Inflammatory macrophage (primary cell): ENCODE measurements at regions not wholly inside any gene's neighbourhood (a gene's known extent, or its start where the extent isn't known, plus 50 kb on each side); places are given as distances from the start of the nearest gene placed in this dataset.

ENCODE experiments used
- DNase-seq, 2 donors: peaks; one replicate each; pipeline ENCODE4 v3.0.0-alpha.2; 2020 to 2022

DNA sequence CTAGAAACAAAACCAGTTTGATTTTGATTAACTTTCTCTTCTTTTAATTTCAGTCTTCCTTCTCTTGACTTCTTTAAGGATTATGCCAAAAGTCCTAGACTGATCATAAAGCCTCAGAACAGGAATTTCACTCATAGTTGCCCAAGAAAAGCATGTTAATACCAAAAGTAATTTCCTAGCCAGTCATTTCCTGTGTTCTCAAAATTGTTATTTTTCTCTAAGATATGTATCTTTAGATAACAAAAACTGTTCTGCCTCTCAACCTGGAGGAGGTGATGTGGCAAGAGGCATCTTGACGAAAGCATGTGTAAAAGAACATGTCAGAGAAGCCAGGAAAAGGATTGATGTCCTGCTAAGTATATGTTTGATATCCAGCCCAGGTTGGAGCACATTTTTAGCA lies 78.0 kb upstream of the IPO9 start:
- DNase-seq = no peak

DNA sequence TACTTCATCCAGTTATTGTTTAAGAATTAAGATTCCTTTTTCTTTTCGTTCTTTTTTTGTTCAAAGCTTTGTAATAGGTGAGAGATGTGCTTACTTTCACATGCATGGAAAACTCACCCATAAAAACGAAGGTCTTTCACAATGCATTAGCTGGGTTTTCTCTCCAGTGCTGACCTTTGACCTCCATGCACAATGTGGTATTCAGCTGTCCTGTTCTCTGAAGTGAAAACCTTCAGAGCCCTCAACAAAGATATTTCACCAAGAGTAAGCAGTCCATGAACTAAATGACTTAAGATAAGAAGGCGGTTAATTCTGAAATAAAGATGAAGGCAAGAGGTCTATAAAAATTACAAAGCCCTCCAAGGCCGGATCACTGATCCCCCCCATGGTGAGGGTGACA lies 77.1 kb upstream of the IPO9 start:
- no peak for DNase-seq

DNA sequence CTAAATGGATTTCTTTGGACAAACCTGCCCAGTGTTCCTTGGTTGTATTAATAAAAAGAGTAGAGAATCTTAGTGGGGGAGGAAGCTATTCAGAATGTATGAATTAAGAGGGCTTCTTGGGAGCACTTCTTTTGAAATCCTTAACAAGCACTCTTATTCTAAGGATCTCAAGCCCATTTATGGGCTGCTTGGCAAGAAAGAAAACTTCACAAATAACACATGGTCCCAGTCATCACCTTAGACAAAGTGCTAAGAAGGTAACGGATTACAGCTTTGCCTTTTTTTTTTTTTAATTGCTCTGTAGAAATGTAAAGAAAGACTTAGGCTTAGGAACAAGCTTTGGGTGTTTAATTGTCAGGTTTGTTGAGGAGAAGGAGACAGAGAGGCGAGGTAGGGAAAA lies 76.6 kb upstream of the IPO9 start:
- no peak for DNase-seq

DNA sequence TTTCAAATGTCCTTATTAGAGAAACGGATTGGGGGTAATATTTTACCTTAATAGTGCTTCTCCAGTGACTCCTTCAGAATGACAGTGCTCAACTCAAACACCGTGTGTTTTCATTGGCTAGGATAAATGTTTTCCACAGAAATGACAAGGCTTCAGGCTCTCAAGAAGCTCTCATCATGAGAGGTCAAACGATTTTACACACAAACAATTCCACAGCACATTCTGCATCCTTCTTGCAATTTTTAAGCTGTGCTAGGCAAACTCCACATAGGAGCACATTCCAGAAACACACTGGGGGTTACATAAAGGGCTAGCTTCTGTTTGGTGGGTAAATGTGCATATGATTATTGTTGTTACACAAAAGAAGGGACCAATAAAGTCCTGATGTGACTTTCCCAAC lies 75.5 kb upstream of the IPO9 start:
- no peak for DNase-seq

DNA sequence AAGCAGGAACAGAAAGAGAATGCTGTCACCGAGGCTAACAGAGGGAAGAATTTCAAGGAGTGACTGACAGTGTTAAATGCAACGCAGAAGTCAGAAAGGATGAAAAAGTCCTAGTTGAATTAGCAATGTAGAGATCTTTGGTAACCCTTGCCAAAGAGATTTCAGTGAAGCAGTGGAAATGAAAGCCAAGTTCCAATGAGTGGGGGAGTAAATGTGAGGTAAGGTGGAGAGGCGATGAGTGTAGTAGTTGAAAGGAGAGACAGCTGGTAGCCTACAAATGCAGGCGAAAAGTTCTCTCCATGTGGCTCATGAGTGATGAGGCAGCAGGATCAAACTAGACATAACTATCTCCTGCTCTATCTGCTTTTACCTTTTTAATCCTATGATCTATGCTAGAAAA lies 74.6 kb upstream of the IPO9 start:
- no peak for DNase-seq

DNA sequence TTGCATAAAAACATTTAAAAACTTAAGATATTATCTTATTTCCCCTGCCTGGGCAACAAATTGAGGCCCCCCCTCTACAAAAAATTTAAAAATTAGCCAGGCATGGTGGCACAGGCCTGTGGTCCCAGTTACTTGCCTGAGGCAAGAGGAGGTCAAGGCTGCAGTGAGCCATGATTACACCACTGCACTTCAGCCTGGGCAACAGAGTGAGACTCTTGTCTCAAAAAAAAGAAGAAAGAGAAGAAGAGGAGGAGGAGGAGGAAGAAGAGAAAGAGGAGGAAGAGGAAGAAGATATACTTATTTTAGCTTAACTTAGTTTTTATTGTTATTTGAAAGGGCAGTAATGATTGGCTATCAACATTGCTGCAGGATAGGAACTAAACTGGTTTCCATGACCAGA lies 73.8 kb upstream of the IPO9 start:
- DNase-seq = peak in 1 of 2 donors; percentile 6

DNA sequence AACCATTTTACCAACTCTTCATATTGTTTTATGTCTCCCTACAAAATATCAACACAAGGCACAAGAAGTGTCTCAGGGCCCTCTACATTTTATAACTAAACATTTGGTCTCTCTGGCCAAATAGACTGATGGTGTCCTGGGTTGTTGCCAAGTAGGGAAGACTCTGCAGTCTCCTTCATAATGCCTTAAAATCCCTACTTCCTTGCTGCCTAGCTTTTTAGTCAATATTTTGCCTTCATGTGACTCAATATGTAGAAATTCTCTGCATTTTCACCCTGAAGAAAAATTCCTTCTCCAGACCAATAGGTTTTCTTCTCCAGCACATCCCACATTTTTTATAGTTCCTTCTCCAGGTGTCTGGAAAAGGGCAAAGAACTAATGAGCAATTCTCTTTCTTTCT lies 72.6 kb upstream of the IPO9 start:
- no peak for DNase-seq

DNA sequence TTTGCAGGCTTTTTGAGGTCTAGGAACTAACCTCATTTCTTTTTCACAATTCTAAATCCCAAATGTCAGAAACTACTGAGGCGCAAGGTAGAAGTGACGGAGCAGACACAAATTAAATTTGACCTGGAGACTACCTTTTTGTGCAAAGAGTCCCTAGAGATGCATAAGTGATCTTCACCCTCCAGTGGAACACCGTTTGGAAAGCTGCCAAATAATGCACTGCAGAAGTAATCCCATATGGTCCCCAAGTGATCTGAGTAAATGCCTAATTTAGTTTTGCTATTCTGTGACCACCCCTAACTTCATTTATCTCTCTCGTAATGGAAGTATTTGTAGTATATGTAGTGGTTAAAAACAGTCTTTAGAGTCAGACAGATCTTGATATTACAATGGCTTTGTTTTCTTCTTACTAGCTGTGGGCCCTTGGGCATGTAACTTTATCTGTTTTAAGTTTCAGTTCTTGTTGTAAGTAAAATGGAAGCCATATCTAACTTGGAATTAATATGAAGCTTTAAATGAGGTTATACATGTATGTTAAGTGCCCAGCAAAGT lies 70.4 kb upstream of the IPO9 start:
- DNase-seq = no peak

DNA sequence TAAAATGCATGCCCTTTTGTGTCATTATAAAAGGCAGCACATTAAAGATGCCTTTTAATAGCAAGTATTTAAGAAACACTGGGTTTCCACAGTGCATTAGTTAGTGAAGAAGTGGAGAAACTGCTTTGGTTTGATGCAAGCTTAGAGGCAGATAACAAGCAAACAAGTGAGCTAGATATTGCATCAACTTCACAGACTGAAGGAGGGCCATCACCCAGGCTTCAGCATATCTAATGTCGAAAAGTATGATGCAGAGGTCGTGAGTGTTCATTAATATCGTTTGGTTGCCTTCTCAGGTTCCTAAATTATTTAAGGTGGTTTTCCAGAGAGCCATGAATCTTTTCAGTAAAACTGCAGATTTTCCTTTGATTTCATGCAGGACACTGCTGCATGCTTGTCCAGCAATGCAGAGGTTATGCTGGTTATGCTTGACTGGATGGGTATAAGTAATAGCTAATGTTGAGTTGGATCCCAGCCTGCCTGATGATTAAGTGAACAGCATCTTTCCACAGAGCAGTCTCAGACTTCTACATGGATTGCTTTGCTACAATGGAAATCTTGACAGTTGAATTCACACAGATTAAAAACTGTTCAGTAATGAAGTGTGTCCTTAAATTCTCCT lies 69.7 kb upstream of the IPO9 start:
- DNase-seq = no peak

DNA sequence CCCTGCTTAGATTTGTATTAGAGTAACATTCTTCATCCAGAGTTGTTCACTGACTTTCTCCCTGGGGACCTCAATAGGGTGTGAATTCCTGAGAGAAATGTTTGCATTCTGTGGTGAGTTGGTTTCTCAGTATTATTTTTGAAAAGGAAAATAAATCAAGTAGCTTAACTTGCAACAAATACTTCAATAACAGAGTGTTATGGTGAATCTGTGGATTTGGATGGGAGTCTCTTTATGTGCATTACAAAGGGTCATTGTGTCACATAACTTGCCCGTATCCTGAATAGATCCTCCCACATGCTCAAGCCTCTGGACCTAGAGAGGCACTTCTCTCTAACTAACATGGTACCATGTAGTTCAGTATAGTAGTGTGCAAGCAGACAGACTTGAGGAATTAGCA lies 68.4 kb upstream of the IPO9 start:
- DNase-seq = no peak

DNA sequence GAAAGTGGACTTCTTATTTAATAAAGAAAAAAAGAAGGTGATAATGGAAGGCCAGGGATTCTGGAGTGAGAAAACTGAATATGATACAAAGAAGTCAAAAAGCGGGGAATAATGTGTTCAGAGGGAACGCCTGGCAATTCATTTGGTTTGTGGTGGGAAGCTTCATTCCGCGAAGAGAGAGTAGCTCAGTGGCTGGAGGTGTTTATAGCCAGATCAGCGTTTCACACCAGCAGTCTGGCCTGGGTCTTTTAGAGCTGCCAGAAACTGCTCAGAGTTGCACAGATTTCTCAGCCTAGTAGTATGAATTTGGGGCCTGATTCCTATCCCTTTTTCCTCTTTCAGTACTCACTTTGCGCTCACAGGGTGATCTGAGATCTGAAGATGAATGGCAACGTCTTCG lies 67.8 kb upstream of the IPO9 start:
- DNase-seq = no peak

DNA sequence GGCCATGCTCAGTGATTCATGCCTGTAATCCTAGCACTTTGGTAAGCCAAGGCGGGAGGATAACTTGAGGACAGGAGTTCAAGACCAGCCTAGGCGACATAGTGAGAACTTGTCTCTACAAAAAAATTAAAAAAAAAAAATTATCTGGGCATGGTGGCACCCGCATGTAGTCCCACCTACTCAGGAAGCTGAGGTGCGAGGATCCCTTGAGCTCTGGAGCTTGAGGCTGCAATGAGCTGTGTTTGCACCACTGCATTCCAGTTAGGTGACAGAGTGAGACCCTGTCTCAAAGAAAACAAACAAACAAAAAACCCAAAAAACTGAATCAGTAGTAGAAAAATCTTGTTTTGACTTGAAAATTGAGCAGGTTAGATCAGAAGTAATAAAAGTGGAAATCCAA lies 67.1 kb upstream of the IPO9 start:
- DNase-seq = no peak

DNA sequence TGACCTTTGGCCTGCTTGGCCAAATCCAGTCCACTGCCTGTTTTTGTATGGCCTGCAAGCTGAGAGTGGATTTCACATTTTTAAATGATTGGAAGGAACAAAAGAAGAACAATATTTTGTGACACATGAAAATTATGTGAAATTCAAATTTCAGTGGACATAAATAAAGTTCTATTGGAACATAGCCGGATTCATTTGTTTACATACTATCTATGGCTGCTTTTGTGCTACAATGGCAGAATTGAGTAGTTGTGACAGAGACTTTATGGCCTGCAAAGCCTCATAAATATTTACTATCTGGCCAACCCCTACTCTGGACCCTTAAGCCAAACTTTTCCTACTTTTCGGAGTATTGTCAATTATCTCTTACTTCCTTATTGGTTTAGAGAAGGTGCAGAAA lies 66.6 kb upstream of the IPO9 start:
- DNase-seq = no peak

DNA sequence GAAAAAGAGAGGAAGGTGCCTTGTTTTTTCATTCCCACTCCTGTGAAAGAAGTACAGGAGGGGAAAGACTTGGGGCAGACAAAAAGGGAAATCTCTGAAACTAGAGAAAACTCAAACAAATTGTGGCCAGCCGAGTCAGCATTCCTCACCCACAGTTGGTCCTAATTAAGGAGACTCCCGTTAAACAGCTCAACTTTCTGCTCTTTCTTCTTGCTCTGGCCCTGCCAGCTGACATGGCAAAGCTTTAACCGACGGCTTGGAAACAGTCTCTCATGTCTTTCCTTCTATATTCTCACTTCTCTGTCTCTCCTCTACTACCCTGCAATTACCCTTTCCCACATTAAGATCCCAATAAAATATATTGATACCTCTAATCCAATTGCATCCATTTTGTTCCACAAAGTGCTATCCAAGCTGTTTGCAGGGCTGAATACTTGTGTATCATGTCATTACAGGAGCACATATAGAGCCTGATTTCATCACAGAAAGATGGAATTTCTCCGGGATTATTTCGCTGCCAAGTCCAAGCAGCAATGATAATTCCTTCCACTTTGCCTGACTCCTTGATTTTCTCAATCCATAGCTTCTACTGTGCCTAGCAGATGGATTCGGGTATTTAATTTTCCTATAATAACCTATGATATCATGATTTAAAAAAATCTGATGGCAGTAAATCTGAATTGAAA lies 65.4 kb upstream of the IPO9 start:
- no peak for DNase-seq

DNA sequence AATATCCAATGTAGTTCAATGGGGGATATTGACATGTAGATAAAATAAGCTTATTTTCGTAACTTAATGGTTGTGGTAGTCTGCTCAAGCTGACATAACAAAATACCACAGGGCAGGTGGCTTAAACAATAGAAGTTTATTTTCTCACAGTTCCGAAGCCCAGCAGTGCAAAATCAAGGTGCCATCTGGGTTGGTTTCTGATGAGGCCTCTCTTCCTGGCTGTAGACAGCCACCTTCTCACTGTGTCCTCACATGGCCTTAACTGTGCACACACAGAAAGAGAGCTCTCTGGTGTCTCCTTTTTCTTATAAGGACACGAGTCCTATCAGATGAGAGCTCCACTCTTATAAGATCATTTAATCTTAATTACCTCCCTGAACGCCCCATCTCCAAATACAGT lies 64.8 kb upstream of the IPO9 start:
- DNase-seq = no peak

DNA sequence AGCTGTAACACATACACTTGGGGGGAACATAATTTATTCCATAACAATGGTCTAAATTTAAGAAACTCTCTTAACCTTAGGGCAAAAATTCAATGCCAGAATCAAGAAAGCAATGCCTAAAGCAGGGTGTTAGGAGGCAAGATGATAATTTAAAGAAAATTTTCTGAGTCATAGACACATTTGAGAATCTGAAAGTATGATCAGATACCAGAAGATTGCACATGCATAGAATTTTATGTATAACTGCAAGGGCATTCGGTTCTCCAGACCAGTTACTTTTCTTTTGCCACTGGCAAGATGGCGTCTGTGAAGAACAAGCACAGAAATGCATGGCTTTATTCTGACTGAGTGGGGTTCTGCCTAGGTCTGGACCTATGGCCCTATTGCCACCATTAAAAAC lies 64.4 kb upstream of the IPO9 start:
- no peak for DNase-seq

DNA sequence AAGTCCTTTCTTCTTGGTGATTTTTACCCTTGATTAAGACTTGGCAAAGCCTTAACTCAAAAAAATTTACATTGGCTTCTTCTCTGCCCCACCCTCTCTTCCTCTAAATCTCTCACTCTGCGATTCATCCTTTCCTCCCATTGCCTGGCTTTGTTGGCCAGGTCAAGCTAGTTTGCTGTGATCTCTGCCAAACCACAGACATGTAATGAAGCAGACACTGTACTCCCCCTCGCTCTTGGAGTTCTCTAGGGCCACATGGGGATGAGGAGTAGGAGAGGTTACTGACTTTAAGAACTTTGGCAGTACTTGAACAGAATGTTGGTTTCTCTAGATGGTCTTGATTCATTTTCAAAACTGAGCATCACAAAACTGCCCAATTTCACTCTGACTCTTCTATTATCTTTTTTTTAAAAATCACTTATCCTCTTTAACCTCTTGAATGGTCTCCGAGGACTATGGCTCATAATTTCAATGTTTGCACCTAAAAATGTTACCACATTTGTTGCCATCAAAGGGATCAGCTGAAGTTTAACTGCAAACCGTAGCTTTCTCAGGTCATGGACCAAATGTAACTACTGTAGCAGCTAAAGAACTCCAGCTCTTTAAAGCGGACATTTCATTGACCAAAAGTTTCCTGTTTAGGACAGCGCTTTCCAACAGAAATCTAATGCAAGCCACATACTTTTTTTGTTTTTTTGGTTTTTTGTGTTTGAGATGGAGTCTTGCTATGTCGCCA lies 62.7 kb upstream of the IPO9 start:
- DNase-seq = no peak

DNA sequence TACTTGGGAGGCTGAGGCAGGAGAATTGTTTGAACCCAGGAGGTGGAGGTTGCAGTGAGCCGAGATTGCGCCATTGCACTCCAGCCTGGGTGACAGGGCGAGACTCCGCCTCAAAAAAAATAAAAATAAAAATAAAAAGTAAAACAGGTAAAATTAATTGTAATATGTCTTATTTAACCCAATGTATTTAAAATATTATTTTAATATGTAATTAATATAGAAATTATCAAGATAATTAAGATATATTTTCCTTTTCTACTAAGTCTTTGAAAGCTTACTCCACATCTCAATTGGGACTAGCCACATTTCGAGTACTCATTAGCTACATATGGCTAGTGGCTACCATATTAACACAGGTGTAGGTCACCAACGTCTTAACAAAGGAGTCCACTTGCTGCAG lies 61.6 kb upstream of the IPO9 start:
- no peak for DNase-seq

DNA sequence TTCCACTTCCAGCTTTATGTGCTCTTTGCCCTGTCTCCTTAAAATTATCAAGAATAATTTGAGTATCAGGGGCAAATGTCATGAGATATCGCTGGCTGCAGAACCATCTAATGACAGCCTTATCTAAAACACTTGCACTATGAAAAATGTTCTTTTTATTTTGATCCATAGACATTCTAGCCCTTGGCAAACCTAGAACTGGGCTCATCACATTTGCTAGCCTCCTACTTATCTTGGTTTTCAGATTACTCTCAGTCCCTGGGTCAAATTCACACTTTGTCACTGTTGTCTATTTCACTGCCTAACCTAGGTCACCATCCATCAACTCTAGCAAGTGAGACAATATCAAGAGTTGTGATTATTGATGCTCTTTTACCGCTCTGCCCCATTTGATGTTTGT lies 59.9 kb upstream of the IPO9 start:
- no peak for DNase-seq

DNA sequence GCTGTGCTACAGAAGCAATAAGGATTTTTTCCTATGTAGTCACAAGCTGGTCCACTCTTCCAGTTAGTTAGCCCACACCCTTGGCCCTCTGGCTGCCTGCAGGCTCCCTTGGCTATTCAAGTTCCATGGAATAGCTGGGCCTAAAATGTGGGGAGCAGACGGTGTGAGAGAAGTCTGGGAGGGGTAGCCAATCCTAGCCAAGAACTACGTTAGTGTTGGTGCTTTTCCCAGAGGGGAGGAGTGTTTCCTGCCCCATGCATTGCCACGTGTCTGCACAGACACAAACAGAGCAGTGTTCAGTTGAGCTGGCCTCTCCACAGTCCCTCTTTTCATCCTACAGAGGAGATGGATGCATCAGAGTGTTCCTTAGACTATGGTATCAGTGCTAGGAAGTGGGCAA lies 59.0 kb upstream of the IPO9 start:
- no peak for DNase-seq

DNA sequence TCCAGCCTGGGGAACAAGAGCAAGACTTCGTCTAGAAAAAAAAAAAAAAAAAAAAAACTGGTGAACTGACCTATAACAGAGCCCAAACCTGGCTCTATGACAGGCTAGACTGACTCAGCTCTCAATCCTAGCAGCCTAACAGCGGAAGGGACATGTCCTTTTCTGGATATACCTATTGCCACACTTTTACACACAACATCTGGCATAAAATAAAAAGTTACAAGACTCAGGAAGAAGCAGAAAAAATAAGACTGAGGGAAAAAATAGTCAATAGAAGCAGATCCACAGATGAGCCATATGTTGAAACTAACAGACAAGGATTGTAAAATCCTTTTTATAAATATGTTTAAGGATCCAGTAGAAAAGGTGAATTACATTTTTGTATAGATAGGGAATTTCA lies 57.5 kb upstream of the IPO9 start:
- DNase-seq = no peak

DNA sequence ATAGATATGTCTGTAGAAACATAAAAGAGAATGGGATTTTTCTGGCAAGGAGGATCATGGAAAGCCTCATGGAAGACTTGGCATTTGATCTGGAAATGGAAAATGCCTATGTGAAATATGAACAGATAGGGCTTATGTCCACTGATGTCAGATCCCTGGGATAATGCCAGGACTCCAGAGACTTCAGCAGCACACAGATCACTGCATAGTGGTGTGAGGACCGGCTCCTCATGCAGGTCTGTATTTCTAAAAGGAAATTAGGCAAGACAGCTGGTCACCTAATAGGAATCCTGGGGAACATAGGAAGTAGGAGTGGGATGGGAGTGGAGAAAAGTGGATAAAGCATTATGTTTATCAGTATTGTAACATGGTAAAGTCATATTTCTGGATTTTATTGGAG lies 56.8 kb upstream of the IPO9 start:
- DNase-seq = no peak

DNA sequence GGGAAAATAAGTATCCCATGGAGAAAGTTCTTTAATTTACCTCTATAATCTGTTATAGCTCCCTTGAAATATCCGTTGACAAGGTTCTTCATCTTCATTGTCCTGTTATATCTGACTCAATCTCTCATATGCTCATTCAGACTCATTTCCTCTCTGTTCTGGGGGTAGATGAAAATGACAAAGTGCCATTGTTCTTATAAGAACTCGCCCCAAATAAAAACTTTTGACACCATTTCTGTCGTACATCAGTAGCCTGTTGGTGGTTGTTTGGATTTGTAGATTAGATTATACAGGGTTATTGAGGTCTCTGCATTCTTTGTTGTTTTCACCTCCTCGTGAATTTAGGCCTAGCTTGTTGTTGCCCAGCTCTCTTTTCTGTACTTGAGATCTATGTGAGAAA lies 55.2 kb upstream of the IPO9 start:
- no peak for DNase-seq
